Lower leg skin (tissue), 3 donors: ENCODE measurements at regions not wholly inside any gene's neighbourhood (a gene's known extent, or its start where the extent isn't known, plus 50 kb on each side); places are given as distances from the start of the nearest gene placed in this dataset.

Experiments used
- CTCF ChIP-seq, 3 donors: fragments of 450-650 bp; IDR thresholded peaks; one replicate each; pipeline ENCODE4 v1.5.1; 2016; ENCODE audit warnings: antibody characterized with exemption in 3 of 3, mild to moderate bottlenecking in 3 of 3, moderate library complexity in 2 of 3
- POLR2A ChIP-seq, 2 donors: fragments of 450-650 bp; IDR thresholded peaks; one replicate each; pipeline ENCODE4 v1.6.1; 2016 to 2017; ENCODE audit warnings: antibody characterized with exemption in 2 of 2, mild to moderate bottlenecking in 1 of 2, moderate library complexity in 1 of 2

GRCh38 chr3:162436826-162437225 lies 940.2 kb downstream of the OTOL1 start:
- TF ChIP-seq CTCF (IDR thresholded peaks at IDR 0.05) (no peak), POLR2A (IDR thresholded peaks at IDR 0.05) (no peak)
